ENCODE measurements at regions not wholly inside any gene's neighbourhood (a gene's known extent, or its start where the extent isn't known, plus 50 kb on each side); places are given as distances from the start of the nearest gene placed in this dataset.

DNA sequence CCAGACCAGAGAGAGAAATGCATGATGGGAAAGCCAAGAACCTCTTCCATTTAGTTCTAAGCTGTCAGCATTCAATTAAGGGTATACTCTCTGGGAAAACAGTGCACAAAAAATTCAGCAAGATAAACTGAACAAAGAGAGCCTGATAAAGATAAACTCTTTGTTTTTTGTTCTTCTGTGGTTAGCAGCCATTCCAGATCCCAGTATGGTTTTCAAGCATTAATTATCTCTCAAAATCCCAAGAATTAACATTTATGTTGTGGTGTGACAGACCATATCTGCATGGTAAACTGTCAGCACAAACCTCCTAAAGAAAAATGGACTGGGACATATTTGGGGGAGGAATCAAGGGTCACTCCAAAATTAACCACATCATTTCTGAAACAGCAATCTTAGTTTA is 124.0 kb upstream of the LRRN1 start:
- no peak overlapping the region for H3K4me3 ChIP-seq (ENCODE audit: low read depth, low read length)
- H2BK12ac ChIP-seq (ENCODE audit: low read length) = no peak overlapping the region
- H3K4me2 ChIP-seq (ENCODE audit: low read length) = no peak overlapping the region
- no peak overlapping the region for H2BK120ac ChIP-seq (ENCODE audit: insufficient read depth, low read length, poor library complexity)
- H3K14ac ChIP-seq (ENCODE audit: low read length) = no peak overlapping the region
- H2AK5ac ChIP-seq (ENCODE audit: low read length) = no peak overlapping the region
- no peaks in the 10 kb centered on the region for H3K27me3 ChIP-seq (ENCODE audit: insufficient read depth, low read length)
- H3K9ac ChIP-seq (ENCODE audit: low read length) = no peak overlapping the region
- no peaks in the 10 kb centered on the region for H3K9me3 ChIP-seq (ENCODE audit: insufficient read depth, low read depth, low read length)
- H2BK5ac ChIP-seq (ENCODE audit: low read depth, low read length, poor library complexity) = no peak overlapping the region
- no peak overlapping the region for H4K12ac ChIP-seq (ENCODE audit: low read depth, low read length)
- peak overlapping the region; percentile 10 for H4K8ac ChIP-seq (ENCODE audit: low read depth, low read length)
- no peak overlapping the region for H3K27ac ChIP-seq (ENCODE audit: low read depth, low read length)
- no peak overlapping the region for H3K23ac ChIP-seq (ENCODE audit: low read length)
- no peak overlapping the region for H3K18ac ChIP-seq (ENCODE audit: low read length)
- no peaks in the 10 kb centered on the region for H3K79me1 ChIP-seq (ENCODE audit: low read length)
- no peaks in the 10 kb centered on the region for H3K36me3 ChIP-seq (ENCODE audit: control insufficient read depth in 1 of 2, insufficient read depth in 2 of 2, low read length in 2 of 2)
- DNase-seq = no peak
- no peak overlapping the region for H4K91ac ChIP-seq (ENCODE audit: low read depth, low read length)
- H3K79me2 ChIP-seq (ENCODE audit: control insufficient read depth, insufficient read depth, low read length, poor library complexity) = no peaks in the 10 kb centered on the region
- no peaks in the 10 kb centered on the region for H3K4me1 ChIP-seq (ENCODE audit: control insufficient read depth in 1 of 2, insufficient read depth in 2 of 2, low read length in 2 of 2)
- H3K4ac ChIP-seq (ENCODE audit: low read depth, low read length) = no peak overlapping the region
- no peak overlapping the region for H2AFZ ChIP-seq (ENCODE audit: insufficient read depth, low read length, poor library complexity)

DNA sequence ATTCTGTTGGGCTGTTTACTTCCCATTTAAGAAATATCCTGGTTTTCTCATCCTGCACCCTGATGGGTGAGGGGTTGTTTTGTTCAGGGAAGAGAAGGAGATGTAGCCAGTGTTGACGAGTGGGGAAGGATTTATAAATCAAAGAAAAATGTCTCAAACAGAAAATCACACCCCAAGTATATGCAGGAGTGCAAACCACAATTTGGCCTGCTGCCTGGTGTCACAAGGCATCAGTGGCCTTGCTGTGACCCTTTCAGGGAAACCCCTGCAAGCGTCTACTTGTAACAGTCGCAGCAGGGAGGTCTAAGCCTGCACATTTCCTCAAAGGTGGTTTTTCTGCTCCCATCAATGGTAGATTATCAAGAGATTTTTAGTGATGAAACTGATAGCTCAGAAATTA is 132.6 kb upstream of the LRRN1 start:
- Histone ChIP-seq H3K4me1 (ENCODE audit: control insufficient read depth in 1 of 2, insufficient read depth in 2 of 2, low read length in 2 of 2) (peaks cover 8% of the 10 kb centered on the region in 2 experiments), H3K27me3 (ENCODE audit: insufficient read depth, low read length) (no peaks in the 10 kb centered on the region), H4K91ac (ENCODE audit: low read depth, low read length) (peak overlapping the region; percentile 75), H3K27ac (ENCODE audit: low read depth, low read length) (no peak overlapping the region), H3K79me1 (ENCODE audit: low read length) (peaks cover 14% of the 10 kb centered on the region), H3K18ac (ENCODE audit: low read length) (no peak overlapping the region), H3K9me3 (ENCODE audit: insufficient read depth, low read depth, low read length) (peaks cover 2% of the 10 kb centered on the region), H4K8ac (ENCODE audit: low read depth, low read length) (no peak overlapping the region), H3K14ac (ENCODE audit: low read length) (no peak overlapping the region), H3K4ac (ENCODE audit: low read depth, low read length) (no peak overlapping the region), H3K4me3 (ENCODE audit: low read depth, low read length) (no peak overlapping the region), H2BK12ac (ENCODE audit: low read length) (peak overlapping the region; percentile 75), H3K79me2 (ENCODE audit: control insufficient read depth, insufficient read depth, low read length, poor library complexity) (no peaks in the 10 kb centered on the region), H3K4me2 (ENCODE audit: low read length) (no peak overlapping the region), H2BK120ac (ENCODE audit: insufficient read depth, low read length, poor library complexity) (peak overlapping the region; percentile 37), H2AK5ac (ENCODE audit: low read length) (no peak overlapping the region), H3K23ac (ENCODE audit: low read length) (no peak overlapping the region), H3K36me3 (ENCODE audit: control insufficient read depth in 1 of 2, insufficient read depth in 2 of 2, low read length in 2 of 2) (no peaks in the 10 kb centered on the region), H2AFZ (ENCODE audit: insufficient read depth, low read length, poor library complexity) (no peak overlapping the region), H2BK5ac (ENCODE audit: low read depth, low read length, poor library complexity) (no peak overlapping the region), H4K12ac (ENCODE audit: low read depth, low read length) (no peak overlapping the region), H3K9ac (ENCODE audit: low read length) (no peak overlapping the region)
- WGBS (ENCODE audit: extremely low coverage, insufficient coverage, insufficient read length) = no CpG with 5 or more reads among the region's 3 CpGs
- no peak for DNase-seq

DNA sequence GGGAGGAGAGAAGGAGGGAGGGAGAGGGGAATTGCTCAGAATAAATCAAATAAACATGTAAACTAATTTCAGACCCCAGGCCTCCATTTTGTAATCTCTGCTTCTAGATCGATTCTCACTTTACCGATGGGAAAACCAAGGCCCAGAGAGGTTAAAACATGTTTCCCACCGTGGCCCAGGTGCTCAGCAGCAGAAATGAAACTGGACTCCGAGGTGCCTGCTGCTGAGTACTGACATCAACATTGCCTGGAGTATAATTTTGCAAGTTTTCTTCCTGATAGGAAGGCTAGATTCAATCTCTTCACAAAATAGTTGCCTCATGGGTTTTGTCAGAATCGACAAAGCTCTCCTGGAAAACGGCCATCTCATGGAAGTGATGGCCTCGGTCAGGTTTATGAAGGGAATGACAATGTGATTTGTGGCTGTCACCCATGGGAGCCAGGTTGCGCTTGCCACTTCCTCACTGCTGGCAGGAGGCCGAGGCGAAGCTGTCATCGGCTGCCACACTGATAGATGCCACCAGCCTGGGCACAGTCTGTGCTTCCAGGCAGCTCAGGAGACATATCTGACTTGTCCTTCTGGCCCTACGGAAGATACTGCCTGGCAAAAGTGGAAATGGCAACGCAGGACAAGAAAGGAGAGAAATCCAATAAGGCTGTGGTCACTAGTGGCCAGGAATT is 133.1 kb upstream of the LRRN1 start:
- H3K18ac ChIP-seq (ENCODE audit: low read length) = peak overlapping the region; percentile 53
- no peak overlapping the region for H3K4me2 ChIP-seq (ENCODE audit: low read length)
- no peak overlapping the region for H2AFZ ChIP-seq (ENCODE audit: insufficient read depth, low read length, poor library complexity)
- peaks cover 14% of the 10 kb centered on the region for H3K79me1 ChIP-seq (ENCODE audit: low read length)
- WGBS (ENCODE audit: extremely low coverage, insufficient coverage, insufficient read length) = no CpG with 5 or more reads among the region's 13 CpGs
- no peak overlapping the region for H3K23ac ChIP-seq (ENCODE audit: low read length)
- peak overlapping the region; percentile 76 for H2BK5ac ChIP-seq (ENCODE audit: low read depth, low read length, poor library complexity)
- no peak overlapping the region for H3K4ac ChIP-seq (ENCODE audit: low read depth, low read length)
- H3K4me3 ChIP-seq (ENCODE audit: low read depth, low read length) = no peak overlapping the region
- no peak overlapping the region for H3K9ac ChIP-seq (ENCODE audit: low read length)
- peak in 1 of 2 donors; percentile 30 for DNase-seq
- H3K79me2 ChIP-seq (ENCODE audit: control insufficient read depth, insufficient read depth, low read length, poor library complexity) = no peaks in the 10 kb centered on the region
- H3K9me3 ChIP-seq (ENCODE audit: insufficient read depth, low read depth, low read length) = peaks cover 2% of the 10 kb centered on the region
- peak overlapping the region; percentile 55 for H2AK5ac ChIP-seq (ENCODE audit: low read length)
- no peaks in the 10 kb centered on the region for H3K36me3 ChIP-seq (ENCODE audit: control insufficient read depth in 1 of 2, insufficient read depth in 2 of 2, low read length in 2 of 2)
- no peaks in the 10 kb centered on the region for H3K27me3 ChIP-seq (ENCODE audit: insufficient read depth, low read length)
- H2BK12ac ChIP-seq (ENCODE audit: low read length) = peak overlapping the region; percentile 88
- peak overlapping the region; percentile 38 for H3K27ac ChIP-seq (ENCODE audit: low read depth, low read length)
- H3K14ac ChIP-seq (ENCODE audit: low read length) = peak overlapping the region; percentile 83
- peak overlapping the region; percentile 85 for H2BK120ac ChIP-seq (ENCODE audit: insufficient read depth, low read length, poor library complexity)
- H4K91ac ChIP-seq (ENCODE audit: low read depth, low read length) = peak overlapping the region; percentile 75
- peak overlapping the region; percentile 55 for H4K8ac ChIP-seq (ENCODE audit: low read depth, low read length)
- peaks cover 8% of the 10 kb centered on the region in 2 experiments for H3K4me1 ChIP-seq (ENCODE audit: control insufficient read depth in 1 of 2, insufficient read depth in 2 of 2, low read length in 2 of 2)
- no peak overlapping the region for H4K12ac ChIP-seq (ENCODE audit: low read depth, low read length)

DNA sequence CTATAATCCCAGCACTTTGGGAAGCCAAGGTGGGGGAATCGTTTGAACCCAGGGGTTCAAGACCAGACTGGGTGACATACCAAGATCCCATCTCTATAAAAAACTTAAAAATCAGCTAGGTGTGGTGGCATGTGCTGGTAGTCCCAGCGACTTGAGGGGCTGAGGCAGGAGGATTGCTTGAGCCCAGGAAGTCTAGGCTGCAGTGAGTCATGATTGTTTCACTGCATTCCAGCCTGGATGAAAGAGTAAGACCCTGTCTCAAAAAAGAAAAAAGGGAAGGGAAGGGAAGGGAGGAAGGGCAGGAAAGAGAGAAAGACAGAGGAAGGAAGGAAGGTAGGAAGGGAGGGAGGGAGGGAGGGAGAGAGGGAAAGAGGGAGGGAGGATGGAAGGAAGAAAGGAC is 133.7 kb upstream of the LRRN1 start:
- Histone ChIP-seq H3K4me3 (ENCODE audit: low read depth, low read length) (no peak overlapping the region), H3K4me1 (ENCODE audit: control insufficient read depth in 1 of 2, insufficient read depth in 2 of 2, low read length in 2 of 2) (peaks cover 8% of the 10 kb centered on the region in 2 experiments), H3K4me2 (ENCODE audit: low read length) (no peak overlapping the region), H2AK5ac (ENCODE audit: low read length) (no peak overlapping the region), H4K91ac (ENCODE audit: low read depth, low read length) (peak overlapping the region; percentile 29), H2BK120ac (ENCODE audit: insufficient read depth, low read length, poor library complexity) (peak overlapping the region; percentile 63), H3K9me3 (ENCODE audit: insufficient read depth, low read depth, low read length) (peaks cover 2% of the 10 kb centered on the region), H3K27me3 (ENCODE audit: insufficient read depth, low read length) (no peaks in the 10 kb centered on the region), H3K79me1 (ENCODE audit: low read length) (peaks cover 14% of the 10 kb centered on the region), H3K9ac (ENCODE audit: low read length) (no peak overlapping the region), H3K36me3 (ENCODE audit: control insufficient read depth in 1 of 2, insufficient read depth in 2 of 2, low read length in 2 of 2) (no peaks in the 10 kb centered on the region), H3K14ac (ENCODE audit: low read length) (no peak overlapping the region), H2BK5ac (ENCODE audit: low read depth, low read length, poor library complexity) (peak overlapping the region; percentile 49), H2BK12ac (ENCODE audit: low read length) (no peak overlapping the region), H3K79me2 (ENCODE audit: control insufficient read depth, insufficient read depth, low read length, poor library complexity) (no peaks in the 10 kb centered on the region), H2AFZ (ENCODE audit: insufficient read depth, low read length, poor library complexity) (no peak overlapping the region), H4K8ac (ENCODE audit: low read depth, low read length) (no peak overlapping the region), H4K12ac (ENCODE audit: low read depth, low read length) (no peak overlapping the region), H3K18ac (ENCODE audit: low read length) (no peak overlapping the region), H3K23ac (ENCODE audit: low read length) (no peak overlapping the region), H3K27ac (ENCODE audit: low read depth, low read length) (peak overlapping the region; percentile 24), H3K4ac (ENCODE audit: low read depth, low read length) (no peak overlapping the region)
- peak; percentile 28 to 36 for DNase-seq
- WGBS (ENCODE audit: extremely low coverage, insufficient coverage, insufficient read length) = no CpG with 5 or more reads among the region's 2 CpGs

Measured in trophoblast cell (in vitro differentiated cells and primary cell).